Keratinocyte (primary cell): ENCODE measurements at regions not wholly inside any gene's neighbourhood (a gene's known extent, or its start where the extent isn't known, plus 50 kb on each side); places are given as distances from the start of the nearest gene placed in this dataset.

Experiments
- CTCF ChIP-seq, 3 experiments: IDR thresholded peaks in 1 of 3; conservative IDR thresholded peaks in 1 of 3; optimal IDR thresholded peaks in 1 of 3; 2 replicates in 2 of 3; 3 replicates in 1 of 3; pipeline versions ENCODE3 to v1.5.1; 2011; ENCODE audit warnings: low read length in 3 of 3, mild to moderate bottlenecking in 3 of 3, moderate library complexity in 2 of 3, control low read depth in 1 of 3, inconsistent platforms in 1 of 3; ENCODE audit not compliant: insufficient read depth in 2 of 3; ENCODE audit errors: extremely low read depth in 1 of 3
- EZH2 ChIP-seq: IDR thresholded peaks from one replicate; pipeline ENCODE4 v1.6.1; 2012; ENCODE audit warnings: inconsistent platforms, mild to moderate bottlenecking, low read length, moderate library complexity

- TF ChIP-seq EZH2 (no peak), CTCF (optimal IDR thresholded peaks at IDR 0.05 in 1 of 3, IDR thresholded peaks at IDR 0.05 in 1 of 3, conservative IDR thresholded peaks at IDR 0.05 in 1 of 3; ENCODE audit: extremely low read depth in 1 of 3, insufficient read depth in 2 of 3, low read length in 3 of 3) (no peak)
Measured at GRCh38 chr5:130568791-130569190, 596.3 kb downstream of the HINT1 start.
